Breast epithelium (tissue), 4 donors: ENCODE measurements at regions not wholly inside any gene's neighbourhood (a gene's known extent, or its start where the extent isn't known, plus 50 kb on each side); places are given as distances from the start of the nearest gene placed in this dataset.

Source experiments
- DNase-seq, 2 donors: peaks; one replicate each; pipeline ENCODE4 v3.0.0-alpha.2; 2019; ENCODE audit warnings: low spot score in 2 of 2
- H3K27ac ChIP-seq, 2 donors: fragments of 200-600 bp; sonication (generic) in 1 of 2; one replicate each; pipeline ENCODE4 v1.5.1; 2016 to 2019; ENCODE audit warnings: mild to moderate bottlenecking in 1 of 2
- H3K27me3 ChIP-seq, 2 donors: fragments of 200-600 bp; sonication (generic) in 1 of 2; one replicate each; pipeline versions ENCODE4 v1.5.1 to v1.6.0; 2017 to 2019; ENCODE audit warnings: control low read depth in 1 of 2, mild to moderate bottlenecking in 1 of 2
- H3K36me3 ChIP-seq: fragments of 200-600 bp; one replicate; pipeline ENCODE4 v1.5.1; 2019
- H3K4me1 ChIP-seq, 2 donors: fragments of 200-600 bp; sonication (generic); one replicate each; pipeline ENCODE4 v1.5.1; 2016 to 2019; ENCODE audit warnings: control low read depth in 1 of 2
- H3K4me3 ChIP-seq, 3 donors: fragments of 200-600 bp; sonication (generic); 1 replicate in 2 of 3; 2 replicates in 1 of 3; pipeline ENCODE4 v1.5.1; 2016 to 2019; ENCODE audit warnings: mild to moderate bottlenecking in 3 of 3, moderate library complexity in 2 of 3
- H3K9me3 ChIP-seq, 2 donors: fragments of 200-600 bp; sonication (generic) in 1 of 2; one replicate each; pipeline ENCODE4 v1.5.1; 2016 to 2019; ENCODE audit warnings: control low read depth in 1 of 2
- POLR2A ChIP-seq: fragments of 450-650 bp; IDR thresholded peaks from one replicate; pipeline ENCODE4 v1.6.1; 2016; ENCODE audit warnings: antibody characterized with exemption, mild to moderate bottlenecking, moderate library complexity
- POLR2AphosphoS5 ChIP-seq, 3 donors: sonication (generic); formaldehyde crosslinking; IDR thresholded peaks; one replicate each; pipeline ENCODE4 v1.6.1; 2017; ENCODE audit warnings: antibody characterized with exemption in 3 of 3
- intact Hi-C: fragments of 100-400 bp; cut with DNase I; formaldehyde crosslinking; loops from one replicate; pipeline ENCODE4 v1.15.1; 2023; ENCODE audit warnings: low total_unique reads
- TF ChIP-seq, protein P1 (sequence below), 3 donors: fragments of 450-650 bp; IDR thresholded peaks; one replicate each; pipeline ENCODE4 v1.5.1; 2016 to 2017; ENCODE audit warnings: antibody characterized with exemption in 3 of 3, mild to moderate bottlenecking in 3 of 3, moderate library complexity in 3 of 3

DNA sequence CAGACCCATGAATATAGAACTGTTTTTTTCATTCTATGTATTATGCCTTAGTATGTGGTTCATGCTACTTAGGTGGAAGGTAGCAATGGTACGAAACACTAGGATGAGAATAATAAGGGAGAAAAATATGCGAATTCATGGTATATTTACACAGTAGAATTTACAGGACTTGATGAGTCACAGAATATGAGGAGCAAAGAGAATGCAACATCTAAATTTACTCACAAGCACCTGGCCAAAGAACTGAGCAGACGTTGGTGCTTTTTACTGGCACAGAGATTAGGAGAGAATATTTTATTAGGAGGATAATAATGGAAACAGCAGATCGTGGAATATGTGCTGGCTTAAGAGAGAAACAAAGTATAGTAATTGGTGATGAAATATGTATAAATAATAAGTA, 785.4 kb upstream of the ROBO1 start:
- intact Hi-C loops = no loop called here
- no peak overlapping the region for H3K27ac ChIP-seq
- H3K9me3 ChIP-seq = no peaks in the 10 kb centered on the region
- no peak for DNase-seq
- H3K4me3 ChIP-seq = no peak overlapping the region
- no peaks in the 10 kb centered on the region for H3K4me1 ChIP-seq
- no peaks in the 10 kb centered on the region for H3K27me3 ChIP-seq
- TF ChIP-seq, protein P1, sequence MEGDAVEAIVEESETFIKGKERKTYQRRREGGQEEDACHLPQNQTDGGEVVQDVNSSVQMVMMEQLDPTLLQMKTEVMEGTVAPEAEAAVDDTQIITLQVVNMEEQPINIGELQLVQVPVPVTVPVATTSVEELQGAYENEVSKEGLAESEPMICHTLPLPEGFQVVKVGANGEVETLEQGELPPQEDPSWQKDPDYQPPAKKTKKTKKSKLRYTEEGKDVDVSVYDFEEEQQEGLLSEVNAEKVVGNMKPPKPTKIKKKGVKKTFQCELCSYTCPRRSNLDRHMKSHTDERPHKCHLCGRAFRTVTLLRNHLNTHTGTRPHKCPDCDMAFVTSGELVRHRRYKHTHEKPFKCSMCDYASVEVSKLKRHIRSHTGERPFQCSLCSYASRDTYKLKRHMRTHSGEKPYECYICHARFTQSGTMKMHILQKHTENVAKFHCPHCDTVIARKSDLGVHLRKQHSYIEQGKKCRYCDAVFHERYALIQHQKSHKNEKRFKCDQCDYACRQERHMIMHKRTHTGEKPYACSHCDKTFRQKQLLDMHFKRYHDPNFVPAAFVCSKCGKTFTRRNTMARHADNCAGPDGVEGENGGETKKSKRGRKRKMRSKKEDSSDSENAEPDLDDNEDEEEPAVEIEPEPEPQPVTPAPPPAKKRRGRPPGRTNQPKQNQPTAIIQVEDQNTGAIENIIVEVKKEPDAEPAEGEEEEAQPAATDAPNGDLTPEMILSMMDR (IDR thresholded peaks at IDR 0.05) = no peak
- no peak for TF ChIP-seq POLR2AphosphoS5 (IDR thresholded peaks at IDR 0.05)
- TF ChIP-seq POLR2A = no peak
- H3K36me3 ChIP-seq = no peaks in the 10 kb centered on the region

DNA sequence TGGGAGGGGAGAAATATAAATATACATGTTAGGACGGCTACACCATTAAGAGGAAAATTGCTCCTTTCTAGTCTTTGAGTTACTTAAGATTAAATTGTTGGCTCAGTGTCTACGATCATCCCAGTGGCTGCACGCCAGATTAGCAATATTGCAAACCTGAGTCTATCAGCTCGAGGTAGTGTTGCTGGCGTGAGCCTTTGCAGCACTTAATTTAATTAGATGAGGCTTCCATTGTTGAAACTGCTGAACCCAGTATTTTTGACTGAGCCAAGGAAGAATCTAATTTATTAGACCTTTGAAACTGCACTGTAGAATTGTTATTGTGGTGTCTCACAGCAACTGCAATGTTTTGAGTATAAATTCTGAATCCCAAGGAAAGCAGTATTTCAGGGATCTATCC, 782.4 kb upstream of the ROBO1 start:
- TF ChIP-seq POLR2A = no peak
- no peak for TF ChIP-seq POLR2AphosphoS5 (IDR thresholded peaks at IDR 0.05)
- TF ChIP-seq, protein P1 (IDR thresholded peaks at IDR 0.05) = no peak
- no peaks in the 10 kb centered on the region for H3K27me3 ChIP-seq
- no peaks in the 10 kb centered on the region for H3K4me1 ChIP-seq
- intact Hi-C loops = no loop called here
- no peaks in the 10 kb centered on the region for H3K9me3 ChIP-seq
- no peak overlapping the region for H3K27ac ChIP-seq
- H3K4me3 ChIP-seq = no peak overlapping the region
- no peak for DNase-seq
- no peaks in the 10 kb centered on the region for H3K36me3 ChIP-seq

DNA sequence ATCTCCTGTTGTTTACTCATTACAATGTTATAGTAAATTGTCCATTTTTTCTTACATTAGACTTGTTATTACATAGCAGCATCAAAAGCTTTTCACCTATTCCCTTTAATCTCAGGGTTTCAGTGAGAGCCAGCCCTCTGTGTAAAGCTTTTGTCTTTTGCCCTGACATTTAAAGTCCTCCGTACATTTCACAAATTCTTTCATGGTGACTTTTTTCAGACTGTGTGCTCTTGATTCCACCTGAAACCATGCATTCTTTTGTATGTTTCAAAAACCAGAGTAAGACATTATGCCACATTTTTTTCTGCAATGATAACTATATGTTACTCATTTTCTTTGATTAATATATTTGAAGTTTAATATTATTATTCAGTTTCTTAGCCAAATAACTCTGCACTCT, 781.4 kb upstream of the ROBO1 start:
- intact Hi-C loops = no loop called here
- H3K36me3 ChIP-seq = no peaks in the 10 kb centered on the region
- H3K4me1 ChIP-seq = no peaks in the 10 kb centered on the region
- no peak overlapping the region for H3K4me3 ChIP-seq
- TF ChIP-seq POLR2AphosphoS5 (IDR thresholded peaks at IDR 0.05) (no peak), POLR2A (no peak)
- TF ChIP-seq, protein P1 (IDR thresholded peaks at IDR 0.05) = no peak
- H3K9me3 ChIP-seq = no peaks in the 10 kb centered on the region
- no peak overlapping the region for H3K27ac ChIP-seq
- DNase-seq = no peak
- no peaks in the 10 kb centered on the region for H3K27me3 ChIP-seq

DNA sequence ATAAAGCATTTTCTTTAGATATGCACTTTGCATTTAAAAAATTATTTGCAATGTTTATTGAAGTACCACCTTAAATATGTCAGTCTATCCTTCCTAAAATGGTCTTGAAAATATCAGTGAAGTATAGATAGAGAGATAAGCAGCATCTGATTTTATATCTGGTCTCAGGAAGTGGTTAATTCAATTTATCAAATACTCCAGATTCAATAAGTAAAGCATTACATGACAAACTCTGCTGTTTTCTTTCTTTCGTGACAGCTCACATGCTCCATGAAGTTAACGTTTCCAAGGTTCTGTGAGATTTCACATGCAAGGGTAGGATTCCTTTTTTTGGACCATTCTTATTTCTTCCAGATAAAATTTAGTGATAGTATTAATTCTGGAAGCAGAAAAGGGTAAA, 775.4 kb upstream of the ROBO1 start:
- intact Hi-C loops = no loop called here
- H3K4me3 ChIP-seq = no peak overlapping the region
- no peak for DNase-seq
- no peaks in the 10 kb centered on the region for H3K27me3 ChIP-seq
- no peak for TF ChIP-seq POLR2A
- TF ChIP-seq POLR2AphosphoS5 (IDR thresholded peaks at IDR 0.05) = no peak
- TF ChIP-seq, protein P1 (IDR thresholded peaks at IDR 0.05) = no peak
- no peaks in the 10 kb centered on the region for H3K36me3 ChIP-seq
- H3K27ac ChIP-seq = no peak overlapping the region
- H3K4me1 ChIP-seq = no peaks in the 10 kb centered on the region
- no peaks in the 10 kb centered on the region for H3K9me3 ChIP-seq

DNA sequence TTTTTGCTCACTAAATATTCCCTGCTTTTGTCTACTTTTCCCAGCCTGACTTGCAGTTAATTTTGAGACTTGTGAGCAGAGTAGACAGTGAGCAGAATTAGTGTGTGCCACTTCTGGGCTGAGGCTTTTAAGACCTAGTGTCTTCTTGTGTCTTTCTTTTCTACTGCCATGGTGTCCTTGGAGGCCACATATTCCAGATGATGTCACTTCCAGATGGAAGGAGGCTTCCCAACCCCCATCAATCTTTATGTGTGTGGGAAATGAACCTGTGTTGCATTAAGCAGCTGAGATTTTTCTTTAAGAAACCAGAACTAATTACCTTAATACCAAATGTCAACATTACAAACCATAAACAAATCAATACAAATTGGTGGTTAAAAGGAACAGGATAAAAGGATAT, 774.7 kb upstream of the ROBO1 start:
- intact Hi-C loops = no loop called here
- Histone ChIP-seq H3K27me3 (no peaks in the 10 kb centered on the region), H3K27ac (no peak overlapping the region), H3K9me3 (no peaks in the 10 kb centered on the region), H3K36me3 (no peaks in the 10 kb centered on the region), H3K4me3 (no peak overlapping the region), H3K4me1 (no peaks in the 10 kb centered on the region)
- TF ChIP-seq POLR2AphosphoS5 (IDR thresholded peaks at IDR 0.05) = no peak
- TF ChIP-seq, protein P1 (IDR thresholded peaks at IDR 0.05) = no peak
- no peak for TF ChIP-seq POLR2A
- no peak for DNase-seq
